PC-3 (cell line): ENCODE measurements at regions not wholly inside any gene's neighbourhood (a gene's known extent, or its start where the extent isn't known, plus 50 kb on each side); places are given as distances from the start of the nearest gene placed in this dataset.

Experiments used
- ATAC-seq: fragments of 200-7000 bp; cut with Tn5 transposase; 2 replicates; pipeline ENCODE4 v1.9.1; 2020; ENCODE audit warnings: mild to moderate bottlenecking, moderate library complexity
- BruUV-seq: library from RNA; stranded (reverse); fragments of 400-500 nt; replicated peaks from 2 replicates; lab custom pipeline; 2021; lab: Mats Ljungman, UMichigan
- CTCF ChIA-PET: fragments of 300-600 bp; sonication (Branson Sonifier 250); formaldehyde crosslinking; loops from one replicate; lab custom pipeline; 2022; ENCODE audit warnings: antibody characterized with exemption; lab: Charles Lee
- POLR2A ChIA-PET: fragments of 300-600 bp; sonication (Branson Sonifier 250); formaldehyde crosslinking; loops from one replicate; lab custom pipeline; 2022; ENCODE audit warnings: antibody characterized with exemption; ENCODE audit not compliant: unreplicated experiment; lab: Charles Lee
- DNase-seq: peaks from one replicate; pipeline ENCODE4 v3.0.0-alpha.2; 2015
- H2AFZ ChIP-seq: fragments of 300-600 bp; sonication (generic); 2 replicates; pipeline ENCODE4 v1.6.0; 2016; ENCODE audit warnings: antibody characterized with exemption, low read length
- H3F3A ChIP-seq: fragments of 300-600 bp; sonication (generic); one replicate; pipeline ENCODE4 v1.6.0; 2017; ENCODE audit warnings: antibody characterized with exemption, low read length, control low read depth, mild to moderate bottlenecking; ENCODE audit not compliant: unreplicated experiment
- H3K27ac ChIP-seq: fragments of 300-600 bp; sonication (generic); 2 replicates; pipeline ENCODE4 v1.5.1; 2016; ENCODE audit warnings: mild to moderate bottlenecking, low read length
- H3K27me3 ChIP-seq: fragments of 300-600 bp; sonication (generic); 2 replicates; pipeline ENCODE4 v1.6.1; 2016; ENCODE audit warnings: low read length, mixed read lengths
- H3K36me3 ChIP-seq: fragments of 300-600 bp; sonication (generic); 2 replicates; pipeline ENCODE4 v1.6.1; 2016; ENCODE audit warnings: low read depth, mixed run types, low read length, mixed read lengths
- H3K4me1 ChIP-seq: fragments of 300-600 bp; sonication (generic); 2 replicates; pipeline ENCODE4 v1.5.1; 2016; ENCODE audit warnings: low read length; ENCODE audit not compliant: insufficient read depth
- H3K4me2 ChIP-seq: fragments of 300-600 bp; sonication (generic); 2 replicates; pipeline ENCODE4 v1.6.0; 2016; ENCODE audit warnings: low read length
- H3K4me3 ChIP-seq: fragments of 300-600 bp; sonication (generic); 2 replicates; pipeline ENCODE4 v1.5.1; 2016; ENCODE audit warnings: mild to moderate bottlenecking, low read length, mixed read lengths
- H3K79me2 ChIP-seq: fragments of 300-600 bp; sonication (generic); 2 replicates; pipeline ENCODE4 v1.6.1; 2017; ENCODE audit warnings: low read length, mixed read lengths
- H3K9ac ChIP-seq: fragments of 300-600 bp; sonication (generic); 2 replicates; pipeline ENCODE4 v1.6.0; 2016; ENCODE audit warnings: mild to moderate bottlenecking, low read length
- H3K9me2 ChIP-seq: fragments of 300-600 bp; sonication (generic); replicated peaks from 2 replicates; pipeline ENCODE4 v1.6.1; 2016; ENCODE audit warnings: mixed run types, low read length, mixed read lengths
- H3K9me3 ChIP-seq: fragments of 300-600 bp; sonication (generic); 2 replicates; pipeline ENCODE4 v1.6.1; 2016; ENCODE audit warnings: low read length, mixed read lengths
- H4K20me1 ChIP-seq: fragments of 300-600 bp; sonication (generic); 2 replicates; pipeline ENCODE4 v1.6.1; 2016; ENCODE audit warnings: low read length, mixed read lengths
- EZH2 ChIP-seq: fragments of 300-600 bp; sonication (generic); IDR thresholded peaks from one replicate; pipeline ENCODE4 v1.6.1; 2017; ENCODE audit warnings: antibody characterized with exemption, mild to moderate bottlenecking, low read length; ENCODE audit not compliant: unreplicated experiment
- EZH2phosphoT487 ChIP-seq: fragments of 300-600 bp; sonication (generic); IDR thresholded peaks from 2 replicates; pipeline ENCODE4 v1.6.1; 2018; ENCODE audit warnings: mild to moderate bottlenecking, antibody characterized with exemption, low read length, borderline replicate concordance
- intact Hi-C: fragments of 100-400 bp; cut with micrococcal nuclease; formaldehyde crosslinking; loops from 2 replicates; pipeline ENCODE4 v1.9.0; 2023
- TF ChIP-seq, protein P1 (sequence below): fragments of 300-600 bp; sonication (generic); conservative IDR thresholded peaks from 2 replicates; pipeline ENCODE4 v1.5.1; 2017; ENCODE audit warnings: antibody characterized with exemption, low read depth, mild to moderate bottlenecking, low read length

- BruUV-seq = no TSS peak
- CTCF ChIA-PET = interaction anchor here (3.2 kb wide), 1 partner anchor 48 kb away, joined by 31 read pairs; no protein-coding TSS in a partner anchor
Observed at GRCh38 chr7:54837168-54837567, 78.2 kb upstream of the SEC61G start.

DNA sequence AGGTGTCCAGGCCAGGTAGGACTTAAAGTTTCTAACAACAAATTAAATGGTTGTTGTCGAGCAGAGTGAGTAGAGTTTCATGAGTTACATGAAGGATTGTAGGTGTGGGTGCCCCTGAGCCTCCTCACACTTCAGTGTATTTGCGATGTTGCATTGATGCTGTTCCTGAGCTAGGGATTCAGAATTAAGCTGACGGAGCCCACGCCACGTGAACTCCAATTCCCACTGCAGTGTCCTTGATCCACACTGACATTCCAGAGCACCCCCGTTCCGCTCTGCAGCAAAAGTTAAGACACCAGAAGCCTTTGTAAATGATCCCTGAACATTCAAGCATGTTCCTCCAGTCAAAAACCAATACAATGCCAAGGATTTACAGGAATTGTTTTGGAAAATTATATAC is 78.8 kb upstream of the SEC61G start:
- intact Hi-C loops = loop anchor here (1.0 to 2.0 kb wide), 4 partner anchors 12 to 295 kb away; no protein-coding TSS in a partner anchor

More at GRCh38 chr7:54837168-54837567, 78.2 kb upstream of the SEC61G start:
- no peak for ATAC-seq
- H4K20me1 ChIP-seq = no peaks in the 10 kb centered on the region
- intact Hi-C loops = no loop called here
- peaks cover 57% of the 10 kb centered on the region for H3K4me1 ChIP-seq
- no peak overlapping the region for H2AFZ ChIP-seq
- no peaks in the 10 kb centered on the region for H3K79me2 ChIP-seq
- H3K27ac ChIP-seq = peak overlapping the region; percentile 96
- H3K9me3 ChIP-seq = no peaks in the 10 kb centered on the region
- no peaks in the 10 kb centered on the region for H3K9me2 ChIP-seq
- H3F3A ChIP-seq = peaks cover 9% of the 10 kb centered on the region
- TF ChIP-seq EZH2phosphoT487 = no peak
- TF ChIP-seq EZH2 = no peak
- TF ChIP-seq, protein P1, sequence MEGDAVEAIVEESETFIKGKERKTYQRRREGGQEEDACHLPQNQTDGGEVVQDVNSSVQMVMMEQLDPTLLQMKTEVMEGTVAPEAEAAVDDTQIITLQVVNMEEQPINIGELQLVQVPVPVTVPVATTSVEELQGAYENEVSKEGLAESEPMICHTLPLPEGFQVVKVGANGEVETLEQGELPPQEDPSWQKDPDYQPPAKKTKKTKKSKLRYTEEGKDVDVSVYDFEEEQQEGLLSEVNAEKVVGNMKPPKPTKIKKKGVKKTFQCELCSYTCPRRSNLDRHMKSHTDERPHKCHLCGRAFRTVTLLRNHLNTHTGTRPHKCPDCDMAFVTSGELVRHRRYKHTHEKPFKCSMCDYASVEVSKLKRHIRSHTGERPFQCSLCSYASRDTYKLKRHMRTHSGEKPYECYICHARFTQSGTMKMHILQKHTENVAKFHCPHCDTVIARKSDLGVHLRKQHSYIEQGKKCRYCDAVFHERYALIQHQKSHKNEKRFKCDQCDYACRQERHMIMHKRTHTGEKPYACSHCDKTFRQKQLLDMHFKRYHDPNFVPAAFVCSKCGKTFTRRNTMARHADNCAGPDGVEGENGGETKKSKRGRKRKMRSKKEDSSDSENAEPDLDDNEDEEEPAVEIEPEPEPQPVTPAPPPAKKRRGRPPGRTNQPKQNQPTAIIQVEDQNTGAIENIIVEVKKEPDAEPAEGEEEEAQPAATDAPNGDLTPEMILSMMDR = no peak
- H3K36me3 ChIP-seq = no peaks in the 10 kb centered on the region
- no peak overlapping the region; the same call in 1 of the 2 replicates for H3K9ac ChIP-seq
- H3K4me2 ChIP-seq = no peak overlapping the region
- no peak for DNase-seq
- POLR2A ChIA-PET = interaction anchor here (0.7 kb wide), 1 partner anchor 419 kb away, joined by 3 read pairs; no protein-coding TSS in a partner anchor
- H3K4me3 ChIP-seq = no peak overlapping the region
- H3K27me3 ChIP-seq = no peaks in the 10 kb centered on the region

More for the DNA sequence above, 78.8 kb upstream of the SEC61G start:
- no peak for ATAC-seq
- H3K4me2 ChIP-seq = peak overlapping the region; percentile 61
- DNase-seq = no peak
- TF ChIP-seq EZH2phosphoT487 (no peak), EZH2 (no peak)
- TF ChIP-seq, protein P1 = no peak
- H3K27ac ChIP-seq = peak overlapping the region; percentile 96
- no peaks in the 10 kb centered on the region for H3K27me3 ChIP-seq
- H3F3A ChIP-seq = peaks cover 9% of the 10 kb centered on the region
- H3K4me3 ChIP-seq = no peak overlapping the region
- no peaks in the 10 kb centered on the region for H3K9me3 ChIP-seq
- H3K36me3 ChIP-seq = no peaks in the 10 kb centered on the region
- H3K4me1 ChIP-seq = peaks cover 57% of the 10 kb centered on the region
- H3K9ac ChIP-seq = peak overlapping the region; percentile 48
- POLR2A ChIA-PET = interaction anchor here (0.5 to 0.6 kb wide), 4 partner anchors 216 to 733 kb away, joined by 3 to 16 read pairs (median 3); no protein-coding TSS in a partner anchor
- no peak overlapping the region for H2AFZ ChIP-seq
- H3K79me2 ChIP-seq = no peaks in the 10 kb centered on the region
- H3K9me2 ChIP-seq = no peaks in the 10 kb centered on the region
- no peaks in the 10 kb centered on the region for H4K20me1 ChIP-seq
- CTCF ChIA-PET = interaction anchor here (0.8 to 3.2 kb wide), 3 partner anchors 49 to 417 kb away, joined by 4 to 31 read pairs (median 10); no protein-coding TSS in a partner anchor
- no TSS peak for BruUV-seq
